Activated T-helper 2 cell treated with anti-CD3 and anti-CD28 coated beads, Interferon-gamma antibody, Interleukin-2, Interleukin-4, amounts not matched to agents 10 μg/mL and 5 μg/mL and 100 μg/mL, durations not matched to agents 14 hours and 24 hours and 36 hours (primary cell): ENCODE measurements at regions not wholly inside any gene's neighbourhood (a gene's known extent, or its start where the extent isn't known, plus 50 kb on each side); places are given as distances from the start of the nearest gene placed in this dataset.

Source experiments
- DNase-seq: peaks from one replicate; pipeline ENCODE4 v3.0.0; 2021; ENCODE audit warnings: low spot score
- H3K27ac Mint-ChIP-seq: one replicate; pipeline ENCODE4 v1.8.0; 2021; ENCODE audit warnings: mixed read lengths
- H3K27me3 Mint-ChIP-seq: one replicate; pipeline ENCODE4 v1.8.0; 2021; ENCODE audit warnings: low read depth, mixed read lengths
- H3K36me3 Mint-ChIP-seq: one replicate; pipeline ENCODE4 v1.8.0; 2021; ENCODE audit warnings: low read depth, mixed read lengths
- H3K4me1 Mint-ChIP-seq: one replicate; pipeline ENCODE4 v1.8.0; 2021; ENCODE audit warnings: low read depth, mixed read lengths
- H3K4me3 Mint-ChIP-seq: one replicate; pipeline ENCODE4 v1.8.0; 2021; ENCODE audit warnings: low read depth, mild to moderate bottlenecking, moderate library complexity, mixed read lengths
- H3K9me3 Mint-ChIP-seq: one replicate; pipeline ENCODE4 v1.8.0; 2021; ENCODE audit warnings: mixed read lengths
- intact Hi-C: fragments of 100-400 bp; cut with micrococcal nuclease; formaldehyde crosslinking; loops from one replicate; pipeline ENCODE4 v1.15.1; 2023

- no peaks in the 10 kb centered on the region for H3K36me3 Mint-ChIP-seq
- H3K4me3 Mint-ChIP-seq = no peak overlapping the region
Observed at GRCh38 chr3:144636833-144637232, 665.2 kb downstream of the DIPK2A start.

GRCh38 chr3:144638009-144638408 is 666.4 kb downstream of the DIPK2A start:
- no peak for DNase-seq
- no peaks in the 10 kb centered on the region for H3K36me3 Mint-ChIP-seq
- H3K4me1 Mint-ChIP-seq = no peaks in the 10 kb centered on the region
- no peaks in the 10 kb centered on the region for H3K27me3 Mint-ChIP-seq
- no peaks in the 10 kb centered on the region for H3K9me3 Mint-ChIP-seq
- H3K4me3 Mint-ChIP-seq = no peak overlapping the region
- intact Hi-C loops = no loop called here
- no peak overlapping the region for H3K27ac Mint-ChIP-seq

More at GRCh38 chr3:144636833-144637232, 665.2 kb downstream of the DIPK2A start:
- intact Hi-C loops = no loop called here
- Mint-ChIP-seq H3K27me3 (no peaks in the 10 kb centered on the region), H3K9me3 (no peaks in the 10 kb centered on the region), H3K27ac (no peak overlapping the region), H3K4me1 (no peaks in the 10 kb centered on the region)
- no peak for DNase-seq

- H3K4me3 Mint-ChIP-seq = no peak overlapping the region
- H3K4me1 Mint-ChIP-seq = no peaks in the 10 kb centered on the region
- no peak for DNase-seq
- H3K9me3 Mint-ChIP-seq = no peaks in the 10 kb centered on the region
- intact Hi-C loops = no loop called here
- H3K27ac Mint-ChIP-seq = no peak overlapping the region
- no peaks in the 10 kb centered on the region for H3K27me3 Mint-ChIP-seq
- no peaks in the 10 kb centered on the region for H3K36me3 Mint-ChIP-seq
Observed at GRCh38 chr3:144643771-144644198, 672.2 kb downstream of the DIPK2A start.

GRCh38 chr3:144645300-144645699 is 673.7 kb downstream of the DIPK2A start:
- H3K4me3 Mint-ChIP-seq = no peak overlapping the region
- H3K27ac Mint-ChIP-seq = no peak overlapping the region
- H3K36me3 Mint-ChIP-seq = no peaks in the 10 kb centered on the region
- DNase-seq = no peak
- H3K27me3 Mint-ChIP-seq = no peaks in the 10 kb centered on the region
- intact Hi-C loops = no loop called here
- H3K9me3 Mint-ChIP-seq = no peaks in the 10 kb centered on the region
- H3K4me1 Mint-ChIP-seq = no peaks in the 10 kb centered on the region

- no peaks in the 10 kb centered on the region for H3K9me3 Mint-ChIP-seq
- H3K36me3 Mint-ChIP-seq = no peaks in the 10 kb centered on the region
- no peak overlapping the region for H3K4me3 Mint-ChIP-seq
Observed at GRCh38 chr3:144650380-144650779, 678.8 kb downstream of the DIPK2A start.

GRCh38 chr3:144652573-144652972 is 681.0 kb downstream of the DIPK2A start:
- no peak overlapping the region for H3K4me3 Mint-ChIP-seq
- H3K9me3 Mint-ChIP-seq = no peaks in the 10 kb centered on the region
- intact Hi-C loops = no loop called here
- H3K27me3 Mint-ChIP-seq = no peaks in the 10 kb centered on the region
- no peaks in the 10 kb centered on the region for H3K4me1 Mint-ChIP-seq
- H3K36me3 Mint-ChIP-seq = no peaks in the 10 kb centered on the region
- DNase-seq = no peak
- no peak overlapping the region for H3K27ac Mint-ChIP-seq

More at GRCh38 chr3:144650380-144650779, 678.8 kb downstream of the DIPK2A start:
- intact Hi-C loops = no loop called here
- no peak for DNase-seq
- H3K4me1 Mint-ChIP-seq = no peaks in the 10 kb centered on the region
- H3K27me3 Mint-ChIP-seq = no peaks in the 10 kb centered on the region
- no peak overlapping the region for H3K27ac Mint-ChIP-seq

GRCh38 chr3:144655423-144655822 is 683.8 kb downstream of the DIPK2A start:
- Mint-ChIP-seq H3K4me3 (no peak overlapping the region), H3K36me3 (no peaks in the 10 kb centered on the region), H3K27me3 (no peaks in the 10 kb centered on the region), H3K27ac (no peak overlapping the region), H3K4me1 (no peaks in the 10 kb centered on the region), H3K9me3 (no peaks in the 10 kb centered on the region)
- no peak for DNase-seq
- intact Hi-C loops = no loop called here

- H3K36me3 Mint-ChIP-seq = no peaks in the 10 kb centered on the region
- H3K27ac Mint-ChIP-seq = no peak overlapping the region
- H3K4me3 Mint-ChIP-seq = no peak overlapping the region
- H3K4me1 Mint-ChIP-seq = no peaks in the 10 kb centered on the region
- peaks cover 11% of the 10 kb centered on the region for H3K9me3 Mint-ChIP-seq
- DNase-seq = no peak
- intact Hi-C loops = no loop called here
- no peaks in the 10 kb centered on the region for H3K27me3 Mint-ChIP-seq
Observed at GRCh38 chr3:144660186-144660585, 688.6 kb downstream of the DIPK2A start.

GRCh38 chr3:144662729-144663128 is 691.1 kb downstream of the DIPK2A start:
- Mint-ChIP-seq H3K36me3 (no peaks in the 10 kb centered on the region), H3K4me1 (no peaks in the 10 kb centered on the region), H3K27me3 (no peaks in the 10 kb centered on the region), H3K27ac (no peak overlapping the region), H3K9me3 (peaks cover 24% of the 10 kb centered on the region), H3K4me3 (no peak overlapping the region)
- intact Hi-C loops = no loop called here
- DNase-seq = no peak

- Mint-ChIP-seq H3K9me3 (peaks cover 24% of the 10 kb centered on the region), H3K27me3 (no peaks in the 10 kb centered on the region), H3K27ac (no peak overlapping the region), H3K36me3 (no peaks in the 10 kb centered on the region), H3K4me1 (no peaks in the 10 kb centered on the region), H3K4me3 (no peak overlapping the region)
- no peak for DNase-seq
- intact Hi-C loops = no loop called here
Observed at GRCh38 chr3:144663456-144664436, 692.1 kb downstream of the DIPK2A start.

GRCh38 chr3:144665567-144666053 is 694.0 kb downstream of the DIPK2A start:
- intact Hi-C loops = no loop called here
- no peaks in the 10 kb centered on the region for H3K27me3 Mint-ChIP-seq
- H3K4me1 Mint-ChIP-seq = no peaks in the 10 kb centered on the region
- peaks cover 24% of the 10 kb centered on the region for H3K9me3 Mint-ChIP-seq
- no peak overlapping the region for H3K4me3 Mint-ChIP-seq
- H3K27ac Mint-ChIP-seq = no peak overlapping the region
- DNase-seq = no peak
- H3K36me3 Mint-ChIP-seq = no peaks in the 10 kb centered on the region

GRCh38 chr3:144670571-144670970 is 698.9 kb downstream of the DIPK2A start:
- Mint-ChIP-seq H3K9me3 (peaks cover 13% of the 10 kb centered on the region), H3K27me3 (no peaks in the 10 kb centered on the region), H3K4me3 (no peak overlapping the region), H3K27ac (no peak overlapping the region), H3K4me1 (no peaks in the 10 kb centered on the region), H3K36me3 (no peaks in the 10 kb centered on the region)
- DNase-seq = no peak
- intact Hi-C loops = no loop called here

- intact Hi-C loops = no loop called here
- no peak overlapping the region for H3K4me3 Mint-ChIP-seq
- H3K27me3 Mint-ChIP-seq = no peaks in the 10 kb centered on the region
- H3K4me1 Mint-ChIP-seq = no peaks in the 10 kb centered on the region
- H3K36me3 Mint-ChIP-seq = no peaks in the 10 kb centered on the region
- no peaks in the 10 kb centered on the region for H3K9me3 Mint-ChIP-seq
- no peak for DNase-seq
- H3K27ac Mint-ChIP-seq = no peak overlapping the region
Observed at GRCh38 chr3:144677103-144677502, 705.5 kb downstream of the DIPK2A start.
